ENCODE measurements at regions not wholly inside any gene's neighbourhood (a gene's known extent, or its start where the extent isn't known, plus 50 kb on each side); places are given as distances from the start of the nearest gene placed in this dataset.

GRCh38 chr4:100949350-100949935 lies 397.9 kb downstream of the PPP3CA start:
- Histone ChIP-seq H3K4me1 (ENCODE audit: insufficient read depth, low read length, poor library complexity, severe bottlenecking) (peaks cover 5% of the 10 kb centered on the region), H3K27ac (ENCODE audit: low read depth, low read length, poor library complexity, severe bottlenecking) (no peak overlapping the region), H3K27me3 (replicated peaks; ENCODE audit: insufficient read depth, low read depth, low read length, poor library complexity) (no peaks in the 10 kb centered on the region), H3K4me3 (ENCODE audit: low read depth, low read length, poor library complexity, severe bottlenecking) (no peak overlapping the region), H3K36me3 (ENCODE audit: insufficient read depth, low read length, poor library complexity, severe bottlenecking) (no peaks in the 10 kb centered on the region), H3K9me3 (ENCODE audit: low read depth, low read length, poor library complexity, severe bottlenecking) (no peaks in the 10 kb centered on the region)
- TF ChIP-seq EZH2 (IDR thresholded peaks at IDR 0.05; ENCODE audit: borderline replicate concordance, low read depth, low read length, poor library complexity, severe bottlenecking), result no peak
- no peak for TF ChIP-seq CTCF (conservative IDR thresholded peaks at IDR 0.05; ENCODE audit: low read depth, low read length)
- intact Hi-C loops (cut with micrococcal nuclease; ENCODE audit: unreplicated experiment), result no loop called here
- BruUV-seq (replicated peaks), result no TSS peak
- CTCF ChIA-PET, result no interaction called here
- POLR2A ChIA-PET (ENCODE audit: low non-redundant PET), result interaction anchor here (0.7 kb wide), 1 partner anchor 221 kb away, joined by 3 read pairs; no protein-coding TSS in a partner anchor
- DNase-seq (ENCODE audit: low spot score), result no peak

- H3K27ac ChIP-seq (ENCODE audit: low read depth, low read length, poor library complexity, severe bottlenecking), result no peak overlapping the region
- POLR2A ChIA-PET (ENCODE audit: low non-redundant PET), result no interaction called here
- BruUV-seq (replicated peaks), result no TSS peak
- H3K4me3 ChIP-seq (ENCODE audit: low read depth, low read length, poor library complexity, severe bottlenecking), result no peak overlapping the region
- H3K9me3 ChIP-seq (ENCODE audit: low read depth, low read length, poor library complexity, severe bottlenecking), result no peaks in the 10 kb centered on the region
- intact Hi-C loops (cut with micrococcal nuclease; ENCODE audit: unreplicated experiment), result no loop called here
- no peaks in the 10 kb centered on the region for H3K27me3 ChIP-seq (replicated peaks; ENCODE audit: insufficient read depth, low read depth, low read length, poor library complexity)
- no peaks in the 10 kb centered on the region for H3K36me3 ChIP-seq (ENCODE audit: insufficient read depth, low read length, poor library complexity, severe bottlenecking)
- H3K4me1 ChIP-seq (ENCODE audit: insufficient read depth, low read length, poor library complexity, severe bottlenecking), result no peaks in the 10 kb centered on the region
- TF ChIP-seq CTCF (conservative IDR thresholded peaks at IDR 0.05; ENCODE audit: low read depth, low read length), result no peak
- TF ChIP-seq EZH2 (IDR thresholded peaks at IDR 0.05; ENCODE audit: borderline replicate concordance, low read depth, low read length, poor library complexity, severe bottlenecking), result no peak
- CTCF ChIA-PET, result no interaction called here
- DNase-seq (ENCODE audit: low spot score), result no peak
Measured at GRCh38 chr4:100948911-100949310, 398.4 kb downstream of the PPP3CA start.

- no TSS peak for BruUV-seq (replicated peaks)
Measured at GRCh38 chr4:100945789-100946188, 401.5 kb downstream of the PPP3CA start.

More at GRCh38 chr4:100945789-100946188, 401.5 kb downstream of the PPP3CA start:
- Histone ChIP-seq H3K36me3 (ENCODE audit: insufficient read depth, low read length, poor library complexity, severe bottlenecking) (no peaks in the 10 kb centered on the region), H3K27ac (ENCODE audit: low read depth, low read length, poor library complexity, severe bottlenecking) (no peak overlapping the region), H3K27me3 (replicated peaks; ENCODE audit: insufficient read depth, low read depth, low read length, poor library complexity) (no peaks in the 10 kb centered on the region), H3K9me3 (ENCODE audit: low read depth, low read length, poor library complexity, severe bottlenecking) (peaks cover 7% of the 10 kb centered on the region), H3K4me3 (ENCODE audit: low read depth, low read length, poor library complexity, severe bottlenecking) (no peak overlapping the region), H3K4me1 (ENCODE audit: insufficient read depth, low read length, poor library complexity, severe bottlenecking) (no peaks in the 10 kb centered on the region)
- POLR2A ChIA-PET (ENCODE audit: low non-redundant PET), result no interaction called here
- no peak for DNase-seq (ENCODE audit: low spot score)
- intact Hi-C loops (cut with micrococcal nuclease; ENCODE audit: unreplicated experiment), result no loop called here
- CTCF ChIA-PET, result no interaction called here
- TF ChIP-seq CTCF (conservative IDR thresholded peaks at IDR 0.05; ENCODE audit: low read depth, low read length), result no peak
- TF ChIP-seq EZH2 (IDR thresholded peaks at IDR 0.05; ENCODE audit: borderline replicate concordance, low read depth, low read length, poor library complexity, severe bottlenecking), result no peak
